Gastroesophageal sphincter (tissue), 3 donors: ENCODE measurements at regions not wholly inside any gene's neighbourhood (a gene's known extent, or its start where the extent isn't known, plus 50 kb on each side); places are given as distances from the start of the nearest gene placed in this dataset.

Source experiments
- CTCF ChIP-seq, 4 experiments: fragments of 200-600 bp in 2 of 4; fragments of 450-650 bp in 2 of 4; sonication (generic) in 1 of 4; IDR thresholded peaks; one replicate each; pipeline ENCODE4 v1.5.1; 2017 to 2019; ENCODE audit warnings: antibody characterized with exemption in 4 of 4, mild to moderate bottlenecking in 2 of 4, moderate library complexity in 2 of 4
- EP300 ChIP-seq: sonication (generic); formaldehyde crosslinking; IDR thresholded peaks from one replicate; pipeline ENCODE4 v1.6.1; 2017; ENCODE audit warnings: antibody characterized with exemption, mild to moderate bottlenecking

GRCh38 chr14:48714366-48714765, 871.8 kb downstream of the RPS29 start:
- TF ChIP-seq CTCF (IDR thresholded peaks at IDR 0.05) (no peak), EP300 (no peak)
